ENCODE measurements at regions not wholly inside any gene's neighbourhood (a gene's known extent, or its start where the extent isn't known, plus 50 kb on each side); places are given as distances from the start of the nearest gene placed in this dataset.

GRCh38 chr4:147367891-147368290 is 113.0 kb upstream of the EDNRA start:
- H3K36me3 ChIP-seq (replicated peaks; ENCODE audit: low read depth, low read length): no peaks in the 10 kb centered on the region
- H2AFZ ChIP-seq (ENCODE audit: low read depth, low read length): no peak overlapping the region
- H4K20me1 ChIP-seq (ENCODE audit: insufficient read depth, low read length): no peaks in the 10 kb centered on the region
- no peaks in the 10 kb centered on the region for H3K79me2 ChIP-seq (ENCODE audit: low read length)
- TF ChIP-seq EZH2phosphoT487 (IDR thresholded peaks at IDR 0.05; ENCODE audit: low read depth) (no peak), CTCF (IDR thresholded peaks at IDR 0.05; ENCODE audit: low read depth, low read length) (no peak)
- no peak overlapping the region for H3K4me2 ChIP-seq (ENCODE audit: low read length)
- H3K4me1 ChIP-seq (ENCODE audit: low read length): no peaks in the 10 kb centered on the region
- no peak overlapping the region for H3K27ac ChIP-seq (ENCODE audit: low read length)
- no peak overlapping the region for H3K9ac ChIP-seq (ENCODE audit: low read length)
- H3K27me3 ChIP-seq (ENCODE audit: low read depth, low read length): no peaks in the 10 kb centered on the region
- no peak overlapping the region for H3K4me3 ChIP-seq (ENCODE audit: low read length)
- no peaks in the 10 kb centered on the region for H3K9me3 ChIP-seq (ENCODE audit: insufficient read depth, low read length)

- no peak overlapping the region for H3K9ac ChIP-seq (ENCODE audit: low read length)
- TF ChIP-seq EZH2phosphoT487 (IDR thresholded peaks at IDR 0.05; ENCODE audit: low read depth) (no peak), CTCF (IDR thresholded peaks at IDR 0.05; ENCODE audit: low read depth, low read length) (no peak)
- no peak overlapping the region for H2AFZ ChIP-seq (ENCODE audit: low read depth, low read length)
- no peaks in the 10 kb centered on the region for H3K79me2 ChIP-seq (ENCODE audit: low read length)
- H3K9me3 ChIP-seq (ENCODE audit: insufficient read depth, low read length): no peaks in the 10 kb centered on the region
- no peaks in the 10 kb centered on the region for H4K20me1 ChIP-seq (ENCODE audit: insufficient read depth, low read length)
- H3K36me3 ChIP-seq (replicated peaks; ENCODE audit: low read depth, low read length): no peaks in the 10 kb centered on the region
- H3K27ac ChIP-seq (ENCODE audit: low read length): no peak overlapping the region
- H3K27me3 ChIP-seq (ENCODE audit: low read depth, low read length): no peaks in the 10 kb centered on the region
- H3K4me3 ChIP-seq (ENCODE audit: low read length): no peak overlapping the region
- H3K4me1 ChIP-seq (ENCODE audit: low read length): no peaks in the 10 kb centered on the region
- no peak overlapping the region for H3K4me2 ChIP-seq (ENCODE audit: low read length)
Measured at GRCh38 chr4:147368948-147369347, 111.9 kb upstream of the EDNRA start.

- TF ChIP-seq EZH2phosphoT487 (IDR thresholded peaks at IDR 0.05; ENCODE audit: low read depth): no peak
- no peak for TF ChIP-seq CTCF (IDR thresholded peaks at IDR 0.05; ENCODE audit: low read depth, low read length)
- H2AFZ ChIP-seq (ENCODE audit: low read depth, low read length): no peak overlapping the region
- no peak overlapping the region for H3K4me3 ChIP-seq (ENCODE audit: low read length)
- H3K4me2 ChIP-seq (ENCODE audit: low read length): no peak overlapping the region
- no peak overlapping the region for H3K27ac ChIP-seq (ENCODE audit: low read length)
- no peaks in the 10 kb centered on the region for H4K20me1 ChIP-seq (ENCODE audit: insufficient read depth, low read length)
- H3K79me2 ChIP-seq (ENCODE audit: low read length): no peaks in the 10 kb centered on the region
- no peaks in the 10 kb centered on the region for H3K4me1 ChIP-seq (ENCODE audit: low read length)
- no peak overlapping the region for H3K9ac ChIP-seq (ENCODE audit: low read length)
- no peaks in the 10 kb centered on the region for H3K9me3 ChIP-seq (ENCODE audit: insufficient read depth, low read length)
- H3K36me3 ChIP-seq (replicated peaks; ENCODE audit: low read depth, low read length): no peaks in the 10 kb centered on the region
- no peaks in the 10 kb centered on the region for H3K27me3 ChIP-seq (ENCODE audit: low read depth, low read length)
Measured at GRCh38 chr4:147370473-147370872, 110.4 kb upstream of the EDNRA start.

GRCh38 chr4:147370881-147371280 is 110.0 kb upstream of the EDNRA start:
- H3K9ac ChIP-seq (ENCODE audit: low read length): no peak overlapping the region
- no peaks in the 10 kb centered on the region for H3K9me3 ChIP-seq (ENCODE audit: insufficient read depth, low read length)
- H3K4me2 ChIP-seq (ENCODE audit: low read length): no peak overlapping the region
- H4K20me1 ChIP-seq (ENCODE audit: insufficient read depth, low read length): no peaks in the 10 kb centered on the region
- TF ChIP-seq EZH2phosphoT487 (IDR thresholded peaks at IDR 0.05; ENCODE audit: low read depth): no peak
- no peaks in the 10 kb centered on the region for H3K36me3 ChIP-seq (replicated peaks; ENCODE audit: low read depth, low read length)
- H3K4me1 ChIP-seq (ENCODE audit: low read length): no peaks in the 10 kb centered on the region
- no peak overlapping the region for H3K27ac ChIP-seq (ENCODE audit: low read length)
- no peaks in the 10 kb centered on the region for H3K79me2 ChIP-seq (ENCODE audit: low read length)
- H3K27me3 ChIP-seq (ENCODE audit: low read depth, low read length): no peaks in the 10 kb centered on the region
- H2AFZ ChIP-seq (ENCODE audit: low read depth, low read length): no peak overlapping the region
- no peak overlapping the region for H3K4me3 ChIP-seq (ENCODE audit: low read length)

- no peaks in the 10 kb centered on the region for H3K79me2 ChIP-seq (ENCODE audit: low read length)
- H3K9ac ChIP-seq (ENCODE audit: low read length): no peak overlapping the region
- TF ChIP-seq EZH2phosphoT487 (IDR thresholded peaks at IDR 0.05; ENCODE audit: low read depth) (no peak), CTCF (IDR thresholded peaks at IDR 0.05; ENCODE audit: low read depth, low read length) (no peak)
- no peaks in the 10 kb centered on the region for H3K27me3 ChIP-seq (ENCODE audit: low read depth, low read length)
- H3K27ac ChIP-seq (ENCODE audit: low read length): no peak overlapping the region
- no peak overlapping the region for H3K4me3 ChIP-seq (ENCODE audit: low read length)
- no peak overlapping the region for H2AFZ ChIP-seq (ENCODE audit: low read depth, low read length)
- no peaks in the 10 kb centered on the region for H3K36me3 ChIP-seq (replicated peaks; ENCODE audit: low read depth, low read length)
- no peaks in the 10 kb centered on the region for H3K9me3 ChIP-seq (ENCODE audit: insufficient read depth, low read length)
- no peaks in the 10 kb centered on the region for H4K20me1 ChIP-seq (ENCODE audit: insufficient read depth, low read length)
- no peak overlapping the region for H3K4me2 ChIP-seq (ENCODE audit: low read length)
- no peaks in the 10 kb centered on the region for H3K4me1 ChIP-seq (ENCODE audit: low read length)
Measured at GRCh38 chr4:147371661-147372060, 109.2 kb upstream of the EDNRA start.
